GM19372 (cell line): ENCODE measurements at regions not wholly inside any gene's neighbourhood (a gene's known extent, or its start where the extent isn't known, plus 50 kb on each side); places are given as distances from the start of the nearest gene placed in this dataset.

Source experiments
- ATAC-seq: cut with Tn5 transposase; IDR thresholded peaks from one replicate; pipeline ENCODE4 v1.9.1; 2021; ENCODE audit warnings: mild to moderate bottlenecking, low read depth, moderate library complexity; ENCODE audit not compliant: unreplicated experiment

GRCh38 chr16:7025616-7026190 lies 306.9 kb upstream of the RBFOX1 start:
- no peak for ATAC-seq

- no peak for ATAC-seq
Measured at GRCh38 chr16:7021653-7022275, 310.9 kb upstream of the RBFOX1 start.

- ATAC-seq = no peak
Measured at GRCh38 chr16:7017006-7017662, 315.5 kb upstream of the RBFOX1 start.

- ATAC-seq = no peak
Measured at GRCh38 chr16:7014756-7015155, 317.9 kb upstream of the RBFOX1 start.

GRCh38 chr16:7013990-7014389 lies 318.7 kb upstream of the RBFOX1 start:
- ATAC-seq = no peak

GRCh38 chr16:7004266-7004665 lies 328.4 kb upstream of the RBFOX1 start:
- ATAC-seq = no peak

- no peak for ATAC-seq
Measured at GRCh38 chr16:6993544-6993943, 339.1 kb upstream of the RBFOX1 start.

- ATAC-seq = no peak
Measured at GRCh38 chr16:6988846-6989245, 343.8 kb upstream of the RBFOX1 start.

GRCh38 chr16:6977916-6978315 lies 354.7 kb upstream of the RBFOX1 start:
- ATAC-seq = no peak

GRCh38 chr16:6977291-6977690 lies 355.4 kb upstream of the RBFOX1 start:
- ATAC-seq = no peak

- ATAC-seq = no peak
Measured at GRCh38 chr16:6976716-6977115, 355.9 kb upstream of the RBFOX1 start.

GRCh38 chr16:6970171-6970857 lies 362.3 kb upstream of the RBFOX1 start:
- ATAC-seq = no peak

GRCh38 chr16:6969594-6969993 lies 363.1 kb upstream of the RBFOX1 start:
- ATAC-seq = no peak

GRCh38 chr16:6967796-6968320 lies 364.8 kb upstream of the RBFOX1 start:
- ATAC-seq = no peak

- no peak for ATAC-seq
Measured at GRCh38 chr16:6966925-6967324, 365.7 kb upstream of the RBFOX1 start.

GRCh38 chr16:6964679-6965078 lies 368.0 kb upstream of the RBFOX1 start:
- ATAC-seq = no peak

- no peak for ATAC-seq
Measured at GRCh38 chr16:6961704-6962103, 370.9 kb upstream of the RBFOX1 start.

- no peak for ATAC-seq
Measured at GRCh38 chr16:6958184-6958583, 374.5 kb upstream of the RBFOX1 start.

GRCh38 chr16:6957681-6958080 lies 375.0 kb upstream of the RBFOX1 start:
- no peak for ATAC-seq

- ATAC-seq = no peak
Measured at GRCh38 chr16:6956511-6956910, 376.1 kb upstream of the RBFOX1 start.

GRCh38 chr16:6955303-6955702 lies 377.3 kb upstream of the RBFOX1 start:
- ATAC-seq = no peak
